Panc1 (cell line): ENCODE measurements at regions not wholly inside any gene's neighbourhood (a gene's known extent, or its start where the extent isn't known, plus 50 kb on each side); places are given as distances from the start of the nearest gene placed in this dataset.
A peak's percentile ranks its signal among the peaks of the same experiment; 100 is the strongest.

Source experiments
- ATAC-seq: fragments of 200-7000 bp; cut with Tn5 transposase; 2 replicates; pipeline ENCODE4 v1.9.1; 2020; ENCODE audit warnings: mild to moderate bottlenecking, moderate library complexity
- BruUV-seq: library from RNA; stranded (reverse); fragments of 400-500 nt; replicated peaks from 2 replicates; lab custom pipeline; 2021; lab: Mats Ljungman, UMichigan
- CTCF ChIA-PET: fragments of 300-600 bp; sonication (Branson Sonifier 250); formaldehyde crosslinking; loops from one replicate; lab custom pipeline; 2022; ENCODE audit warnings: antibody characterized with exemption; lab: Charles Lee
- POLR2A ChIA-PET: fragments of 300-600 bp; sonication (Branson Sonifier 250); formaldehyde crosslinking; loops from one replicate; lab custom pipeline; 2022; ENCODE audit warnings: antibody characterized with exemption; lab: Charles Lee
- DNase-seq: peaks from one replicate; pipeline ENCODE4 v3.0.0-alpha.2; 2010; ENCODE audit warnings: low read depth, low spot score
- H3K27ac ChIP-seq: 2 replicates; pipeline ENCODE4 v1.5.1; 2011; ENCODE audit warnings: mild to moderate bottlenecking, low read length, inconsistent platforms
- H3K27me3 ChIP-seq: fragments of 200-500 bp; sonication (Bioruptor generic); 2 replicates; pipeline ENCODE4 v1.6.0; 2014; ENCODE audit warnings: low read length, inconsistent platforms; ENCODE audit not compliant: control insufficient read depth, insufficient read depth
- H3K36me3 ChIP-seq: fragments of 200-500 bp; sonication (Bioruptor generic); 2 replicates; pipeline ENCODE4 v1.5.1; 2014; ENCODE audit warnings: inconsistent platforms, mild to moderate bottlenecking, low read length, moderate library complexity; ENCODE audit not compliant: control insufficient read depth, insufficient read depth
- H3K4me1 ChIP-seq: 2 replicates; pipeline ENCODE4 v1.5.1; 2011; ENCODE audit warnings: inconsistent platforms, mild to moderate bottlenecking, low read length, moderate library complexity; ENCODE audit not compliant: control insufficient read depth, insufficient read depth
- H3K4me3 ChIP-seq, 2 experiments: 2 replicates each; pipeline ENCODE4 v1.5.1; 2011 to 2012; ENCODE audit warnings: low read depth in 2 of 2, low read length in 2 of 2, mild to moderate bottlenecking in 2 of 2, inconsistent platforms in 1 of 2, moderate library complexity in 1 of 2
- H3K9me3 ChIP-seq: fragments of 200-500 bp; sonication (Bioruptor generic); 2 replicates; pipeline ENCODE4 v1.5.1; 2014; ENCODE audit warnings: low read depth, mild to moderate bottlenecking, inconsistent platforms, low read length, moderate library complexity; ENCODE audit not compliant: control insufficient read depth, insufficient read depth
- POLR2AphosphoS5 ChIP-seq: IDR thresholded peaks from 2 replicates; pipeline ENCODE4 v1.6.1; 2012; ENCODE audit warnings: mild to moderate bottlenecking, low read depth, low read length, moderate library complexity
- SIN3A ChIP-seq: IDR thresholded peaks from 2 replicates; pipeline ENCODE4 v1.6.1; 2012; ENCODE audit warnings: low read depth, mild to moderate bottlenecking, low read length, moderate library complexity, borderline replicate concordance; ENCODE audit not compliant: insufficient read depth
- TCF7L2 ChIP-seq: IDR thresholded peaks from 2 replicates; pipeline ENCODE4 v1.6.1; 2011; ENCODE audit warnings: mild to moderate bottlenecking, low read depth, low read length, inconsistent platforms
- in situ Hi-C: cut with HindIII; loops from 2 replicates; pipeline ENCODE4 v1.10.0; 2016; ENCODE audit warnings: low sequenced_read_pairs, low pct_unique_long_range_greater_than_20kb
- intact Hi-C: fragments of 100-400 bp; cut with micrococcal nuclease; formaldehyde crosslinking; loops from one replicate; pipeline ENCODE4 v1.10.0; 2022; ENCODE audit not compliant: unreplicated experiment
- TF ChIP-seq, protein P1 (sequence below), 2 experiments: IDR thresholded peaks; 2 replicates each; pipeline ENCODE4 v1.6.1; 2011 to 2012; ENCODE audit warnings: low read depth in 2 of 2, control low read depth in 1 of 2, low read length in 1 of 2, mild to moderate bottlenecking in 1 of 2, moderate library complexity in 1 of 2; ENCODE audit not compliant: insufficient read depth in 1 of 2
- TF ChIP-seq, protein P2 (sequence below): fragments of 450-650 bp; IDR thresholded peaks from 2 replicates; pipeline ENCODE4 v1.5.1; 2017; ENCODE audit warnings: mild to moderate bottlenecking

DNA sequence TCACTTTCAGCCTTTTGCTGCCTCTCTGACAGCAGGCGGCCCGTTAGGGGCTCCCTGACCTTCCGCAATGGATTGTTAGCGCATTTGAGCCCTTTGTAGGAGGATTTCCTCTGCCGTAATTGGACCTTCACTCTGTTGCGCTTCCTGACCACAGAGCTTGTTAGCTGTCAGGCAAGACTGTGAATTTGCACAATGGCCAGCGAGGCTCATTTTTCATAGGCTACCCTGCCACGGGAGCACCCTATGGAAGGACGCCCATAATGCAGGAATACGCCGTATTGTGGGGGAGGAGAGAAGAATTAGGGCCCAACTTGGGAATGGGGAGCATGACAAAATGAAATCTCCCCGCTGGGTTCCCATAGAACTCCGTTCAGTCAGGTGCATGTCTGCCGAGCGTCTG, 205.2 kb upstream of the NLRP1 start:
- no TSS peak for BruUV-seq
- no peaks in the 10 kb centered on the region for H3K36me3 ChIP-seq
- no peaks in the 10 kb centered on the region for H3K9me3 ChIP-seq
- ChIA-PET POLR2A (no interaction called here), CTCF (no interaction called here)
- no peak overlapping the region for H3K27ac ChIP-seq
- TF ChIP-seq, protein P1, sequence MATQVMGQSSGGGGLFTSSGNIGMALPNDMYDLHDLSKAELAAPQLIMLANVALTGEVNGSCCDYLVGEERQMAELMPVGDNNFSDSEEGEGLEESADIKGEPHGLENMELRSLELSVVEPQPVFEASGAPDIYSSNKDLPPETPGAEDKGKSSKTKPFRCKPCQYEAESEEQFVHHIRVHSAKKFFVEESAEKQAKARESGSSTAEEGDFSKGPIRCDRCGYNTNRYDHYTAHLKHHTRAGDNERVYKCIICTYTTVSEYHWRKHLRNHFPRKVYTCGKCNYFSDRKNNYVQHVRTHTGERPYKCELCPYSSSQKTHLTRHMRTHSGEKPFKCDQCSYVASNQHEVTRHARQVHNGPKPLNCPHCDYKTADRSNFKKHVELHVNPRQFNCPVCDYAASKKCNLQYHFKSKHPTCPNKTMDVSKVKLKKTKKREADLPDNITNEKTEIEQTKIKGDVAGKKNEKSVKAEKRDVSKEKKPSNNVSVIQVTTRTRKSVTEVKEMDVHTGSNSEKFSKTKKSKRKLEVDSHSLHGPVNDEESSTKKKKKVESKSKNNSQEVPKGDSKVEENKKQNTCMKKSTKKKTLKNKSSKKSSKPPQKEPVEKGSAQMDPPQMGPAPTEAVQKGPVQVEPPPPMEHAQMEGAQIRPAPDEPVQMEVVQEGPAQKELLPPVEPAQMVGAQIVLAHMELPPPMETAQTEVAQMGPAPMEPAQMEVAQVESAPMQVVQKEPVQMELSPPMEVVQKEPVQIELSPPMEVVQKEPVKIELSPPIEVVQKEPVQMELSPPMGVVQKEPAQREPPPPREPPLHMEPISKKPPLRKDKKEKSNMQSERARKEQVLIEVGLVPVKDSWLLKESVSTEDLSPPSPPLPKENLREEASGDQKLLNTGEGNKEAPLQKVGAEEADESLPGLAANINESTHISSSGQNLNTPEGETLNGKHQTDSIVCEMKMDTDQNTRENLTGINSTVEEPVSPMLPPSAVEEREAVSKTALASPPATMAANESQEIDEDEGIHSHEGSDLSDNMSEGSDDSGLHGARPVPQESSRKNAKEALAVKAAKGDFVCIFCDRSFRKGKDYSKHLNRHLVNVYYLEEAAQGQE (IDR thresholded peaks at IDR 0.05; ENCODE audit: insufficient read depth in 1 of 2, low read depth in 2 of 2, low read length in 1 of 2): no peak
- TF ChIP-seq TCF7L2 (no peak), POLR2AphosphoS5 (no peak), SIN3A (no peak)
- TF ChIP-seq, protein P2, sequence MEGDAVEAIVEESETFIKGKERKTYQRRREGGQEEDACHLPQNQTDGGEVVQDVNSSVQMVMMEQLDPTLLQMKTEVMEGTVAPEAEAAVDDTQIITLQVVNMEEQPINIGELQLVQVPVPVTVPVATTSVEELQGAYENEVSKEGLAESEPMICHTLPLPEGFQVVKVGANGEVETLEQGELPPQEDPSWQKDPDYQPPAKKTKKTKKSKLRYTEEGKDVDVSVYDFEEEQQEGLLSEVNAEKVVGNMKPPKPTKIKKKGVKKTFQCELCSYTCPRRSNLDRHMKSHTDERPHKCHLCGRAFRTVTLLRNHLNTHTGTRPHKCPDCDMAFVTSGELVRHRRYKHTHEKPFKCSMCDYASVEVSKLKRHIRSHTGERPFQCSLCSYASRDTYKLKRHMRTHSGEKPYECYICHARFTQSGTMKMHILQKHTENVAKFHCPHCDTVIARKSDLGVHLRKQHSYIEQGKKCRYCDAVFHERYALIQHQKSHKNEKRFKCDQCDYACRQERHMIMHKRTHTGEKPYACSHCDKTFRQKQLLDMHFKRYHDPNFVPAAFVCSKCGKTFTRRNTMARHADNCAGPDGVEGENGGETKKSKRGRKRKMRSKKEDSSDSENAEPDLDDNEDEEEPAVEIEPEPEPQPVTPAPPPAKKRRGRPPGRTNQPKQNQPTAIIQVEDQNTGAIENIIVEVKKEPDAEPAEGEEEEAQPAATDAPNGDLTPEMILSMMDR: no peak
- intact Hi-C loops (no loop called here), in situ Hi-C loops (no loop called here)
- DNase-seq (no peak), ATAC-seq (no peak)
- H3K27me3 ChIP-seq: no peaks in the 10 kb centered on the region
- no peaks in the 10 kb centered on the region for H3K4me1 ChIP-seq
- no peak overlapping the region for H3K4me3 ChIP-seq

DNA sequence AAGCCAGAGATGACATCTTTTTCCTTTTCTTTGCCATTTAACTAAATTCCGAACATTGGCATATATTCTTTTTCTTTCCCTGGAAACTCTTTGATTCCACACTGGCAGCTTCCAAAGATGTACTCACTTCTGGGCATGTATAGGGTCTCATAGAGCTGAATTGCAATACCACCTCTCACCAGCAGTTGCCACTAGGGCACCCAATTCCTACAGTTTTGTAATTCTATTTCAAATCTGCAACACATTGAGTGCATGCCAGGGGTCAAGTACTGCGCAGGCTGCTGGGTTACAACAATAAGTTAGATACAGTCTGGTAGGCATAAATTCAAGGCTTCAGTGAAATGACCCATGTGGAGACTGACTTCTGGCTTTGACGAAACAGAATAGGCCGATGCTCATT, 208.8 kb upstream of the NLRP1 start:
- ChIA-PET CTCF (no interaction called here), POLR2A (no interaction called here)
- DNase-seq (no peak), ATAC-seq (no peak)
- intact Hi-C loops (no loop called here), in situ Hi-C loops (no loop called here)
- H3K4me1 ChIP-seq: no peaks in the 10 kb centered on the region
- H3K27ac ChIP-seq: no peak overlapping the region
- H3K27me3 ChIP-seq: no peaks in the 10 kb centered on the region
- no peak overlapping the region for H3K4me3 ChIP-seq
- no TSS peak for BruUV-seq
- no peaks in the 10 kb centered on the region for H3K36me3 ChIP-seq
- H3K9me3 ChIP-seq: no peaks in the 10 kb centered on the region
- TF ChIP-seq TCF7L2 (no peak), SIN3A (no peak), POLR2AphosphoS5 (no peak)
- TF ChIP-seq, protein P1 (IDR thresholded peaks at IDR 0.05; ENCODE audit: insufficient read depth in 1 of 2, low read depth in 2 of 2, low read length in 1 of 2): no peak
- TF ChIP-seq, protein P2: 0 out of 2 replicates have a peak, but pooled peaks have one; percentile 11
